NCI-H1417 (cell line): ENCODE measurements at regions not wholly inside any gene's neighbourhood (a gene's known extent, or its start where the extent isn't known, plus 50 kb on each side); places are given as distances from the start of the nearest gene placed in this dataset.

Experiments used
- DNase-seq, 3 experiments: peaks; one replicate each; lab custom pipeline; 2025; lab: John Stamatoyannopoulos, UW

DNA sequence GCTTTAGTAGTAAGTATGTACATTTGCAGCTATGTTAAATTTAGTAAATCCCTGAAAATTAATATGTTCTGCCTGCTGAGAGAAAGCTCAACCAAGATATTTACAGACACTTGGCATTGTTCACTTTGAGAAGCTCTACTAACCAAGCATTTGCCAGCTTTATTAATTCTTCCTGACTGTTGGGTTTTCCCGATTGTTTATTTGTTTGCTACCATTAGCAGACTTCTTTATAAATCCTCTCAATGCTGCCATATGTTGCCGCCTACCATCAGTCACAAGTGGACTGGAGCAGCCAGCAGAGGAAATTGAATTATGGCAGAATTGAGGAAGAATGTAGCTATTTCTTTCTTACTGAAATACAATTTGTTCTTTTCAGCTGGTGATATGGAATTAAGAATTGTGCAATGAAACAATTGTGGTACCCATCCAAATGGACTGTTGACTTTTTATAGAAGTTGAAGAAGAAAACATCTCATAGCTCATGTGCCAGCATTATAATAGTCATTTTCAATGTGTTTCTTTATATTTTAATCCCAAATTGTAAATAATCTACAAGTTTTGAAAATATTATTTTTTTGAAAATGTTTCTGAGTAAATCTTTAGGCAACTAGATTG is 588.7 kb upstream of the CDH6 start:
- DNase-seq, result no peak

DNA sequence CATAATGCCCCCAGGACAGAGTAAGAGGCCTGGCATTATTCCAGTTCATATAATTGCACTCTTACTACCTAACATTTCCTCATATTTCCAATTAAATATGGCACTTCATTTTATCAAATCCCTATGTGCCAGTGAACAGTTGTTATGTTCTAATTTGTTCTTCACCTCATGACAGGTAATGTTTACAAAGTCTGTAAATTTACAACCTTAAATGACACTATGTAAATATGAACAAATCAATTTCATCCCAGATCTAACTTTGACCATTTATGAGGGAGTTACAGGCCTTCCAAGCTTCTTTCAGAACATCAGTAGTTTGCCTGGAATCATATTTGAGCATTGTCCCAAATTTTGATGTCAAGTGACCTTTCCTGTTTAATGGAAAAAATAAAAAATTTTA is 592.6 kb upstream of the CDH6 start:
- DNase-seq, result peak in 2 of 3 experiments; percentile 48 to 90

DNA sequence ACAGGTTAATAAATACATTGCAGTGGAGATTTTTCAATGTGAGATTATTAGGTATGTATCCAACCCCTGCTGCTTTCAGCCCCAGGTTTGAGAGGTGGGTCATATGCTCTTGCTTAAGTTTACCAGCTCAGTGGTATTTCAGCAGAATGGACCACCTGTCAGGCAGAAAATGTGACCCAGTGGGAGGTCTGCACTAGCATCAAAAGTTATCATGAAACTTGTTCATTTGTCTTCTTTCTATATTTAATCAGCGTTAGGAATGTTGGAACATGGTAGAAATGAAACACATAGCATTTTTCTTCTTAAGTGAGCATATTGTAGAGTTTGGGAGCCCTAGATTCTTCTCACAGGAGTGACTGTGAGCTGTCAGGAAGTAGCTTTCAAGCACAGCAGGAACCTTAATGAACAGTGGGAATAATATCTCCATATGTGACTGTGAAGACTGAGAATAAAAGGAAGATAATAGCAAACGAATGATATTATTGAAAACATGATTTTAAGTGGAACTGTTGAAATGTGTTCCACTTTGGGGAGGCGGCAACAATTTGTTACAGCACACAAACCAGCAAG is 596.9 kb upstream of the CDH6 start:
- DNase-seq, result peak in 1 of 3 experiments; percentile 68

DNA sequence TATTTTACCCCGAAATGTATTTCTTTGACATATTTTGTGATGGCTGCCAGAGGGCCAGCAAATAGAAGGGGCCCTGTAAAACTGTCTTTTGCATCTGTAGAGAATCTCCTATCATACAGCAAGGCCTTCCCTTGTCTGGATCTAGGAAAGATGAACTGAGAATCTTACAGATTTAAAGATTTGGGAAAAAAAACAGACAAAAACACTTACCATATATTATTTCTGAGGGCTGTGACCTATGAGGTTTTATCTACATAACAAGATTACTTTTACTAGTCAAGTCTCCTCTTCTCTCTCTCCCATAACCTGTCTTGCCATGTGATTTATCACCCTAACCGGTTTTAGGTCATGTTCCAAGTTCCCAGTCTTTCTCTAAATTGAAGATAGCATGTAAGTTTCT is 599.2 kb upstream of the CDH6 start:
- no peak for DNase-seq

DNA sequence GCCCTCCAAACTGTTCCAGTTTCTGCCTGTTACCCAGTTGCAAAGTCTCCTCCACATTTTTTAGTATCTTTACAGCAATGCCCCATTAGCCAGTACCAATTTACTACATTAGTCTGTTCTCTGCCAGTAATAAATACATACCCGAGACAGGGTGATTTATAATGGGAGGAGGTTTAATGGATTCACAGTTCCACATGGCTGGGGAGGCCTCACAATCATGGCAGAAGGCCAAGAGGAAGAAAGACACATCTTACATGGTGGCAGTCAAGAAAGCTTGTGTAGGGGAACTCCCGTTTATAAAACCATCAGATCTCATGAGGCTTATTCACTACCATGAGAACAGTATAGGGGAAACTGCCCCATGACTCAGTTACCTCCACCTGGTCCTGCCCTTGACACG is 600.7 kb upstream of the CDH6 start:
- no peak for DNase-seq

DNA sequence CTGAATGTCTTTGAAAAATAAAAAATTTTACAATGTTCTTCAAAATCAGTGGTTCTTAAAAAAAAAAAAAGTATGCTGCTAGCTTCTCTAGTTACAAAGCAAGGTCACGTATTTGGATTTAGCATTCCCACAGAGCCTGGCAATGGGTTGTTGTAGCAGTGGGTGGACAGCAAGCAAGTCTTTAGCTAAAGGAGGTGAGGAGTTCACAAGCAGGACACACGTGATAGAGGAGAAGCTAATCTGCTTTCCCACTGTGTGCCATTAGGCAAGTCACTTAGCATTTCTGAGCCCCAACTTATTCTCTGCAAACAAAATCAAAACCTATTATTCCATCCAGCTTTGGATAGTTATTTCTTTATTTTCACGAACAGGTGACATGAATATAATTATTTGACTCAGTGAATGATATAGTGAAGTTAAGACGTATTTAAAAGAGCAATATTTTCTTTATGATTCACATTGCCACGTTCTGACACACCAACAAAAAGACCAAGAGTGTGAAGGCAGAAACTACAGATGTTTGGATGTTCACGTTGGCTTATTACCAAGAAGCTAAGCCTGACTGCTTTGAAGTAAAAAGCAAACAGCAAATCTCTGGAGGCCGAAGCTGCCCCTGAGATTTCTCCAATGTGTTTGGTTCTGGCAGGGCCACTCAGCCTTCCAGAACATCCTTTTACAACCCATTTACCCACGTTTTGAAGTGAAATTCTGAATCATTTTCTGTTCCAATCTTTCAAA is 612.1 kb upstream of the CDH6 start:
- DNase-seq, result no peak

DNA sequence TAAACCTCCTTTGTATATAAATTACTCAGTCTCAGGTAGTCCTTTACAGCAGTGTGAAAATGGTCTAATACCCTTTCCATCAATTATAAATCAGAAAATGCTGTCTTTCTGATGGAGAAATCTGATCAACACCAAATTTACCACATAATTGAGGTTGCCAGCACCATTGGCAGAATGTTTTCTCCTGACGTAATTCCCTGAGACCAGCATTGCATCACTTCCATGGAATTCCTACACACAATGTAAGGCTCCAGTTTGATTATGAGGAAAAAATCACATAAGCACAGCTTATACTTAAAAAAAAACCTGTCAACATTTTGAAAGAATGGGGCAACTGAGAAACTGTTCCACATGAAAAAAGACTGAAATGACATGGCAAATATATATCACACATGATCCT is 618.7 kb upstream of the CDH6 start:
- DNase-seq, result no peak

DNA sequence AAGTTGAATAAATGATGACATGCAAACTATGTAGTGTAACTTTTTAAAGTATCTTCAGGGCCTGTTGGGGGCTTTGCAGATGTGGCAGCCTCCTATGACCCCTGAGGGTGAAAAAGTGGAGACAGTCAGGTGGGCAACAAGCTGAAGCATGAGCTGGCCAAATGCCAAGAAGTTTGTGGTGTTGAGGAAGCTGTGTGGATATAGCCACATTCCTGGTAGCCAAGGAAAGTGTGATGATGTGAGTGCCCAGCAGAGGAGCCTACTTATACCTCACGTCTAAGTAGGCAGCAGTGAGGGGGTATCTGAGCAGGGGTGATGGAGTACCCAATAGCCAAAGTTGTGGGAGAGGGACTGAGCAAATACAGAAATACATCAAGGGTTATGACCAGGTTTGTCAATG is 621.2 kb upstream of the CDH6 start:
- DNase-seq, result peak in 1 of 3 experiments; percentile 20

DNA sequence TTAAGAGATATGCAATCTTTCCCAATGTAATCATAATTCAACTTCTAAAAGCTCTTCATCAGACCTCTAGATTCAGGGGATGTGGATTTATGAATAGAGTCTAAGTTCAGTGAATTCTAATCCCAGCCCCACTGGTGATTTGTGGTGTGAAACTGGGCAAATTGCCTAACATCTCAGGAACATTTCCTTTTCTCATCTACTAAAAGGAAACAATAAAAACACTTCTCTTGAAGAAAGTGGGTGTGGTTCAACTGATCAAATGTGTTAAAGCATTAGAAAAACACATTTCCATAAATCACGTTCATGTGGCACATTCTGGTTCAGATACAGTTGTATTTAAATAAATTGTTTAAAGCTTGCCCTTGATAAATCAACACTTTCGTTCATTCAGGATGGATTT is 631.7 kb upstream of the CDH6 start:
- no peak for DNase-seq

DNA sequence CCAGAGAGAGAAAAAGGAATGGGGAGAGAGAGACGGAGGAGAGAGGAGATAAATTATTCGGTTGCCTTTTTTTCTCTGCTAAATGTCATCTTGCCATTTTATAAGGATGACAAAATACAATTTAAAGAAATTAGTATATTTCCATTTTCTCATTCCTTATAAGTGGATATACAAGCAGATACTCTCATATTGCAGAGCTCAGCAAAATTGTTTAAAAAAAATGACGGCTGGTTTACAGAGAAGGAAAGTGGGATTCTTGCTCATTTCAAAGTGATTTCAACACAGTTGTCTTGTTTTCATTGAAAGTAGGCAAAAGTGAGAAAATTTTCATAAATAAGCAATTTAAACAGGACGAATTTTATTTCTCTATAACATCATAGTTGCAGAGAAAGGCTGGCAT is 641.9 kb upstream of the CDH6 start:
- DNase-seq, result no peak

DNA sequence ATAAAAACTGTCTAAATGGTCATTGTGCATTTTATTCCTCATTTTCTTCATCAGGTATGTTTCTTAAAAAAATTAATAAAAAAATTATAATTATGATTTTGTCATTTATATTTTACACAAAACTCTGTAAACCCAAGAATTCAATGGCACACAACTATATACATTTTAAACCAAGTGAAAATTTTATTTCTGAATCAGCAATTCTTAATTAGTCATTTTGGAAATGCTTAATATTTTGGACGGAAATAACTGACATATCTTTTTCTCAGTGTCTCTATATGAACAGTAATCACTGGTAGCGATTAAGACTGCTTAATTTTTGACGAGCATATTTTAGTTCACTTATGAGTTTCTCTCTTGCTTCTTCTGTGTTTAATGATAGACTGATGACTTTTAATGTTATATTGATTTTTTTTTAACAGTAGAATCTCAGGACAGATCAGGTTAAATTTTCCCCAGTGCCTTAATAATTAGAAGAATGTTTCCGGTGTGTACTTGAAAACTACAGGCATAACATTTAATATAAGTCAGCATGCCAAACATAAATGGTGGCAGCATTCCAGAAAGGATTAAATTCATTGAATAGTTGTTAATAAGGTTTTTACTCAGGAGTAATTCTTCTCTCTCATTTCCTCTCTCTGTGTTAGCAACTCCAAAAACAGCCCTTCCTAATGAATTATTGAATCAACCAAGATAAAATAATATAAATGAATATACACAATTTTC is 644.7 kb upstream of the CDH6 start:
- no peak for DNase-seq

DNA sequence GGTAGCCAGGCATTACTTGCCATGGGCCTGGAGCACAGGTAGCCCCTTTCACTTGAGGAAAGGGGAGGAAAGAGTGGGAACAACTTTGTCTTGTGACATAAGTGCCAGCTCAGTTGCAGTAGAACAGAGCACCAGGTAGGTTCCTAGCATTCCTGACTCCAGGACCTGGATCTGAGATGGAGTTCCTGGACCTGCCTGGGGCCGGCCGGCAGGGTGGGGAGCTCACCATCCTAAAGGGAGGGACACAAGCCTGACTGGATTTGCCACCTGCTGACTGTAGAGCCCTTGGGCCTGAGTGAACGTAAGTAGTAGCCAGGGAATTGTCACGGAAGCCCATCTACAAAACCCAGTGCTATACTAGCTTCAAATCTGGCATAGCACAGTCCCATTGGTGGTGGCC is 653.3 kb upstream of the CDH6 start:
- no peak for DNase-seq

DNA sequence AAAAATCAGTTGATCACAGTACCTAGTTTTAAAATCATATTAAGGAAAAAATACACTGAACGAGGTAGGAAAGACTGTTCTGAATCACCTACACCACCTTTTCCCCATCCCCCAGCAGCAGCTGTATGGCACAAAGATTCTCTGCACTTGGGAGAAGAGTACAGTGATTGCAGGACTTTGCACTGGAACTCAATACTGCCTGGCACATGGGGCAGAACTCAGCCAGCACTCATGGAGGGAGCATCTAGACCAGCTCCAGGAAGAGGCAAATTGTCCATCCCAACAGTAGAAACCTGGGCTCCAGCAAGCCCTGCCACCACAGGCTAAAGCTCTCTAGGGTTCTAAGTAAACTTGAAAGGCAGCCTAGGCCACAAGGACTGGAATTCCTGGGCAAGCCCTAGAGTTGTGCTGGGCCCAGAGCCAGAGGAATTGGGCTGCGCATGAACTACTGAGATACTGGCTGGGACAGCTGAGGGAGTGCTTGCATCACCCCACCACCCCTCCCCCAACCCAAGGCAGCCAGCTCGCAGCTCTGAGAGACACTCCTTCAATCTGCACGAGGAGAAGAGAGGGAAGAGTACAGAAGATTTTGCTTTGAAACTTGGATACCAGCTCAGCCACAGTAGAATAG is 654.4 kb upstream of the CDH6 start:
- no peak for DNase-seq

DNA sequence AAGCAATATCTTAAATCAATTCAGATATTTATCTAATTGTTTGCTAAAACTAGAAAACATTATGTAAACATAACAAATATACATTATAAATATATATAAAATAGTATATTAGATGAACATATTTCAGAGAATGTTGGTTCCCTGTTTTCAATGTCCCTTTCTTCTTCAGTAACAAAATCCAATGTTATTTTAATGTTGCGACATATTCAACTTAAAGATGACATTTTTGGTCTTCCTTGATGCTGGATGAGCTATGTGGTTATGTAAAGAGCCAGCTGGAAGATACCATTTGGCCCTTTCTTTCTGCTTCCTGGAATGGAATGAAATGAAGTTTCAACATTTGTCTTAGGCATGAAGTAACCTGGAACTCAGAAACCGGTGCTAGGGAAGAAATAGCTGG is 668.1 kb upstream of the CDH6 start:
- no peak for DNase-seq

DNA sequence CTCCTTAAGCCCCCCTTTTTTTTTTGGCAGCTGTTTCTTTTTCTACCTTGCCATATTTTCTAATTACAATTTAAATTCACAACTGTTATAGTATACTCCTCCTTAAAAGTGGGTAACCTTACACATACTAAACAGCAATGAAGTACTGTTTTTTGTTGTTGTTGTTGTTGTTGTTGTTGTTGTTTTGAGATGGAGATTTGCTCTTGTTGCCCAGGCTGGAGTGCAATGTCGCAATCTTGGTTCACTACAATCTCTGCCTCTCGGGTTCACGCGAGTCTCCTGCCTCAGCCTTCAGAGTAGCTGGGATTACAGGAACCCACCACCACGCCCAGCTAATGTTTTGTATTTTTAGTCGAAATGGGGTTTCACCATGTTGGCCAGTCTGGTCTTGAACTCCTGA is 669.1 kb upstream of the CDH6 start:
- no peak for DNase-seq

DNA sequence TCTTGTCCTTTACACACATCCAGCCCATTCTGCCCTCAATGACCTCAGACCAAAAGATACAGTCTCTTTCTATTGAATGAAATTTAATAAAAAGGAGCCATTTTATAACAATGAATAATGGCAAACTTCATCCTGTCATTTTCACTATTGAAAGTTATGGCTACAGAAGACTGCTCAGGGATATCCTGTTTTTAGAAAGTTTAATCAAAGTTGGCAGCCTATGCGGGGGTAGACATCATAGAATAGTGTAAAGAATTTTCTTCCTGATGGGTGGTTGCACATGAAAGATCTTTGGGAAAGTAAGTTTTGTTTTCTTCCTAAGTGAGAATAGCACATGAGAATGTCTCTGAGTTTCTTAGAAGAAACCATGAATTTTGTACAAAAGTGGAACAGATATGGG is 670.4 kb upstream of the CDH6 start:
- DNase-seq, result no peak

DNA sequence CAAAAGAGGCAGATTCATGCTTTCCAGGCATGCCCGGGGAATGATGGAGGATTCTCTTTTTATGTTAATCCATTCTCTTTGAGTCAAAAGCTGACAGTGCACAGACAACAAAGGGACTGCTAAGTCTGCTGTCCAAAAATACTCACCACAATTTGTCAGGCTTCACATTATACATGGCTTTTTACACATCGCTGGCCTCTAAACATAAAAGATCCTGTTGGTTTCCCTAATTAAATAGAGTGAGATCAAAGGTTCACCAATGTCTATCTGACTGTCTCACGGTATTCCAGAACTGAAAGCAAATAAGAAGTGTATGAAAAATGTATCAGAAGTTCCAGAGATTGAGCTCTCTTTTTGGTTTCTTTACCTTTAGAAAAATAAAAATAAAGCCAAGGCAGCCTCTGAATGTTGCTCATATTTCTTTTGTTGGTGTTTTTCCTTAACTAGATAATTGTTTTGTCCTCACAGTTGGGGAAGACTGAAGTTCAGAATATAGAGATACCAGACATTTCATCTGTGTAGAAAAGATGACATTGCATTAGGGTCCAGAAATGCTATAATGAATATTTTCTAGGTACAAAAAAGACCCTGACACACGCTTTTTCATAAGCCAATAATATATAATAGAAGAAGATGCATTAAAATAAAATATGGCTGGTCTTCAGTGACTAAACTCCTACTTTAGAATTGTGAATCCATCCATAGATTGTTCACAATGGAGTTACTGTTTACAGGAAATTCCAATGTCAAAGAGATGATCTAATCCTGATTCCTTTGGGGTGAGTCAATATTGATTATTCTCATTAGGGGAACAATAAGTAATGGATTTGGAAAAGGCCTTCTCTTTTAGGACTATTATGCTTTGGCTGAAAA is 688.2 kb upstream of the CDH6 start:
- DNase-seq, result peak in 1 of 3 experiments; percentile 33

DNA sequence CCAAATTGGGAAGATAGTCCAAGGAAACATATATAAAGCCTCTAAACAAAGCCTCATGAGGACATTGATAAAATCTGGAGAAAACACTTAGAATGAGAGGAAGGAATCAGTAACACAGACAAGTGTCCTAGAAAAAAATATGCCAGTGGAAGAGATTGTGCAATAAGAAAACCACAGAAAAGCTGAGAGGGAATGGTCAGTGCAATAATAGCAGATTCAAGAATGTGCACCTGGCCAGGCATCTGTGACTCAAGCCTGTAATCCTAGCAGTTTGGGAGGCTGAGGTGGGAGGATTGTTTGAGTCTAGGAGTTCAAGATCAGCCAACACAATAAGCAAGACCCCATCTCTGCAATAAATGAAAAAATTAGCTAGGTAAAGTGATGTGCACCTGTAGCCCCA is 691.2 kb upstream of the CDH6 start:
- no peak for DNase-seq

DNA sequence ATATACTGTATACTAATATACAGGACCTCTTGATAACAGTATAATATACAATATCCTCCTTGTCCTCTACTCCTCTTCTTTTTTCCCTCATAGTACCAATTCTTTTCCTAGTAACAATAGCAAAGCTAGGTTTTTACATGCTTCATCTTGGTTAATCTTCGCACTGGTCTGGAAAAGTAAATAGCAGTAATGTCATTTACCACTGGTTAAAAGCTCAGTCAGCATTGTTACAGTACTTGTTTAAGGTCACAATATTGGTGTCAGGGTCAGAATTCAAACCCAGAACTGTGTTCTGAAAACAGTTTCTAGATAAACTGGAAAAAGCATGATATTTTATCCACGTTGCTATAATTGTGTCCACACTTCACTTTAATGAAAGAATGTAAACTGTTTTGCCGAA is 692.4 kb upstream of the CDH6 start:
- DNase-seq, result no peak

DNA sequence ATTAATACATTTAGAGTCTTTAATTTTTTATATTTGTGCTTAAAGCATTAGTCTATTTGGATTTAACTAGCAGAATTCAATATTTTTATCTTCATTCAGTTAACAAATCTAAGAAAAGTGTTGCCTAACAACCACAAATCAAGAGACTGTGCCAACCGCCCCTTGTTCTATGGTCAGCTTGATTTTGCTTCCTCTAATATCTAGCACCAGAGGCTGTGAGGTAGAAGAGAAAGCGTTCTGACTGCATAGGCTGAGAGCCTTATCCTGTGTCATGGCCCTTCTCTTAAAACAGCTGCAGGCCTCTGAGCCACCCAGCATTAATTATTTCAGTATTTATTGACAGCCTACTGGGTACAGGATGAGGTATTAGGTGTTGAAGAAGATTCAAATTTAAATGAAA is 693.0 kb upstream of the CDH6 start:
- DNase-seq, result no peak

DNA sequence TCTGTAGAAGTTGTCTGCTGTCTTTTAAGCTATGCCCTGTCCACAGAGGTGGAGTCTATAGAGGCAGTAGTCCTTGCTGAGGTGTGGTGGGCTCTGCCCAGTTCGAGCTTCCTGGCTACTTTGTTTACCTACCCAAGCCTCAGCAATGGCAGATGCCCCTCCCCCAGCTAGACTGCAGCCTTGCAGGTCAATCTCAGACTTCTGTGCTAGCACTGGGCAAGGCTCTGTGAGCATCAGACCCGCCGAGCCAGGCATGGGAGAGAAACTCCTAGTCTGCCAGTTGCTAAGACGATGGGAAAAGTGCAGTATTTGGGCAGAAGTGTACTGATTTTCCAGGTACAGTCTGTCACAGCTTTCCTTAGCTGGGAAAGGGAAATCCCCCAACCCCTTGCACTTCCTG is 694.1 kb upstream of the CDH6 start:
- DNase-seq, result no peak

DNA sequence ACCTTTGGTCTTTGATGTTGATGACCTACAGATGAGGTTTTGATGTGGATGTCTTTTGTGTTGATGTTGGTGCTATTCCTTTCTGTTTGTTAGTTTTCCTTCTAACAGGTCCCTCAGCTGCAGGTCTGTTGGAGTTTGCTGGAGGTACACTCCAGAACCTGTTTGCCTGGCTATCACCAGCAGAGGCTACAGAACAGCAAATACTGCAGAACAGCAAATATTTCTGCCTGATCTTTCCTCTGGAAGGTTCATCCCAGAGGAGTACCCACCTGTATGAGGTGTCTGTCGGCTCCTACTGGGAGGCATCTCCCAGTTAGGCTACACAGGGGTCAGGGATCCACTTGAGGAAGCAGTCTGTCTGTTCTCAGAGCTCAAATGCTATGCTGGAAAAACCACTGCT is 694.5 kb upstream of the CDH6 start:
- DNase-seq, result no peak
